OCI-LY7 (cell line): ENCODE measurements at regions not wholly inside any gene's neighbourhood (a gene's known extent, or its start where the extent isn't known, plus 50 kb on each side); places are given as distances from the start of the nearest gene placed in this dataset.

Experiments used
- BruUV-seq: library from RNA; stranded (reverse); fragments of 400-500 nt; replicated peaks from 2 replicates; lab custom pipeline; 2021; lab: Mats Ljungman, UMichigan
- CTCF ChIA-PET: fragments of 300-600 bp; sonication (Branson Sonifier 250); formaldehyde crosslinking; loops from one replicate; lab custom pipeline; 2022; ENCODE audit warnings: antibody characterized with exemption; ENCODE audit not compliant: unreplicated experiment; lab: Charles Lee
- POLR2A ChIA-PET: fragments of 300-600 bp; sonication (Branson Sonifier 250); formaldehyde crosslinking; loops from one replicate; lab custom pipeline; 2022; ENCODE audit warnings: antibody characterized with exemption; lab: Charles Lee
- DNase-seq: peaks from one replicate; pipeline ENCODE4 v3.0.0-alpha.2; 2015; ENCODE audit warnings: low spot score
- H2AFZ ChIP-seq: fragments of 200-600 bp; sonication (generic), shearing (Covaris generic); 2 replicates; pipeline ENCODE4 v1.6.1; 2014; ENCODE audit warnings: mild to moderate bottlenecking, antibody characterized with exemption, low read length, moderate library complexity
- H3K27ac ChIP-seq: fragments of 200-600 bp; sonication (generic); 2 replicates; pipeline ENCODE4 v1.5.1; 2014; ENCODE audit warnings: mixed run types, low read depth, mild to moderate bottlenecking, moderate library complexity, low read length, inconsistent platforms; ENCODE audit not compliant: poor library complexity, severe bottlenecking
- H3K36me3 ChIP-seq: fragments of 200-600 bp; sonication (generic); 2 replicates; pipeline ENCODE4 v1.6.1; 2014; ENCODE audit warnings: mild to moderate bottlenecking, antibody characterized with exemption, low read length, moderate library complexity, mixed read lengths; ENCODE audit not compliant: insufficient read depth
- H3K4me1 ChIP-seq: fragments of 200-600 bp; sonication (generic); 2 replicates; pipeline ENCODE4 v1.5.1; 2014; ENCODE audit warnings: mild to moderate bottlenecking, low read length; ENCODE audit not compliant: insufficient read depth, poor library complexity, severe bottlenecking
- H3K4me2 ChIP-seq: fragments of 200-600 bp; sonication (generic); 2 replicates; pipeline ENCODE4 v1.6.1; 2014; ENCODE audit warnings: mild to moderate bottlenecking, low read length
- H3K4me3 ChIP-seq: fragments of 200-600 bp; sonication (generic); 2 replicates; pipeline ENCODE4 v1.5.1; 2014; ENCODE audit warnings: mild to moderate bottlenecking, low read depth, low read length; ENCODE audit not compliant: poor library complexity, severe bottlenecking
- H3K79me2 ChIP-seq: fragments of 200-600 bp; sonication (generic); 2 replicates; pipeline ENCODE4 v1.6.1; 2016; ENCODE audit warnings: low read depth, mild to moderate bottlenecking, low read length, moderate library complexity, mixed read lengths; ENCODE audit not compliant: insufficient read depth
- H3K9me2 ChIP-seq: fragments of 200-600 bp; sonication (generic); 2 replicates; pipeline ENCODE4 v1.6.1; 2016; ENCODE audit warnings: mild to moderate bottlenecking, low read length, mixed read lengths; ENCODE audit not compliant: insufficient read depth
- H3K9me3 ChIP-seq: fragments of 200-600 bp; sonication (generic); 2 replicates; pipeline ENCODE4 v1.6.1; 2014; ENCODE audit warnings: mild to moderate bottlenecking, mixed run types, low read length, mixed read lengths
- H4K20me1 ChIP-seq: fragments of 200-600 bp; sonication (generic); 2 replicates; pipeline ENCODE4 v1.6.1; 2014; ENCODE audit warnings: mild to moderate bottlenecking, antibody characterized with exemption, low read length, moderate library complexity, mixed read lengths; ENCODE audit not compliant: insufficient read depth
- CTCF ChIP-seq: fragments of 200-600 bp; sonication (generic); conservative IDR thresholded peaks from 2 replicates; pipeline ENCODE4 v1.5.1; 2014; ENCODE audit warnings: mild to moderate bottlenecking, antibody characterized with exemption, low read length, moderate library complexity, mixed read lengths
- EZH2phosphoT487 ChIP-seq: fragments of 200-600 bp; sonication (generic); IDR thresholded peaks from 2 replicates; pipeline ENCODE4 v1.6.1; 2018; ENCODE audit warnings: low read depth, borderline replicate concordance, mild to moderate bottlenecking, mixed run types, antibody characterized with exemption, low read length, moderate library complexity, mixed read lengths
- intact Hi-C: fragments of 100-400 bp; cut with micrococcal nuclease; formaldehyde crosslinking; loops from one replicate; pipeline ENCODE4 v1.10.0; 2022; ENCODE audit not compliant: unreplicated experiment

DNA sequence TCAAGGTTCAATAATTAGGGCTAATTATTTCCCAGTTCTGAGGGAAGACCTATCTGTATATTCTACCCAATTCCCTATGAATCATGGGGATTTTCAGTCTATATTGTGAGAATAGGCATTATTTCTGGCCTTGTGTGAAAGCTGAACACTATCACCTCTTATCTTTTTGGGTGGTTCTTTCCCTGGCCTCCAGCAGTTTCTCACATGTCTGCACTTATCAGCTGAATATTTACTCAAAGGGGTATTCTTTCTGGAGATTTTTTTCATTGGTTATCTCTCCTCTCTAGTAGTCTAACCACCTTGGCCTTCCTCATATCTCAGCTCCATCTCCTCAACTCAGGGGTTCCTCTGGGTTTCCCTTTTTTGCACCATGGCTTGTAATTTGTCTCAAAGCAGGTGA lies 64.9 kb upstream of the LIFR start:
- intact Hi-C loops: no loop called here
- DNase-seq: no peak
- Histone ChIP-seq H3K79me2 (no peaks in the 10 kb centered on the region), H3K9me2 (no peaks in the 10 kb centered on the region), H3K36me3 (no peaks in the 10 kb centered on the region), H3K9me3 (0 out of 2 replicates have a peak, but pooled peaks cover 4% of the 10 kb centered on the region), H4K20me1 (no peaks in the 10 kb centered on the region), H3K27ac (no peak overlapping the region), H3K4me1 (no peaks in the 10 kb centered on the region), H2AFZ (no peak overlapping the region), H3K4me3 (no peak overlapping the region), H3K4me2 (no peak overlapping the region)
- TF ChIP-seq CTCF: no peak
- TF ChIP-seq EZH2phosphoT487: no peak
- no TSS peak for BruUV-seq
- ChIA-PET POLR2A (no interaction called here), CTCF (no interaction called here)

DNA sequence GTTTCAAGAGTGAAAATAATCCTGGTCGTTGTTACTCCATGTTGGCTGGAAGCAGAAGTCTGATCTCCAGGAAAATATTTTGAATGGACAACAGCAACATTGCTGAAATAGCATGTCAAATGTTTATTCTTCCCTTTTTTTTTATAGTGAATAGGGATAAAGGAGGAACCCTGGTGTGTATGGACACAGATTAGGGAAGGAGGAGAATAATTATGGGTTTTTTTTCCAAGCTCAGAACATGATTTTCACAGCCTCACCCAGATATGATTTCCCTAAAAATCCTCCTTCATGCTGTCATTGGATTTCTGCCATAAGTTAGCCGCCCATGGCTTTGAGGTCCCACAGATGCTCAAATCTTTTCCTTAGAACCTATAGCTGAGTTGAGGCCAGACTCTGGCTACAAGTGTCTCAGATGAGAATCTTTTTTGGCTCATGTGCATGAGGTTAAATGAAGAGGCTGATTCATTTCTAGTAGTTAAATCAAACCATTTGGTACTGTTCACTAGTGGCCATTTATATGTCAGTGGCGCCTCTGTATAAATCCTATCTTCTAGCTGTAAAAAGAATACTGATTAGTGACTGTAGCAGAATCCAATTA lies 65.5 kb upstream of the LIFR start:
- no peaks in the 10 kb centered on the region for H3K4me1 ChIP-seq

More for the DNA sequence above, 65.5 kb upstream of the LIFR start:
- Histone ChIP-seq H3K79me2 (no peaks in the 10 kb centered on the region), H3K4me3 (no peak overlapping the region), H3K36me3 (no peaks in the 10 kb centered on the region), H2AFZ (no peak overlapping the region), H3K9me3 (0 out of 2 replicates have a peak, but pooled peaks cover 4% of the 10 kb centered on the region), H3K4me2 (no peak overlapping the region), H3K27ac (no peak overlapping the region), H4K20me1 (no peaks in the 10 kb centered on the region), H3K9me2 (no peaks in the 10 kb centered on the region)
- CTCF ChIA-PET: no interaction called here
- intact Hi-C loops: no loop called here
- TF ChIP-seq EZH2phosphoT487: no peak
- no peak for TF ChIP-seq CTCF
- BruUV-seq: no TSS peak
- POLR2A ChIA-PET: no interaction called here
- no peak for DNase-seq
